NCI-H1694 (cell line): ENCODE measurements at regions not wholly inside any gene's neighbourhood (a gene's known extent, or its start where the extent isn't known, plus 50 kb on each side); places are given as distances from the start of the nearest gene placed in this dataset.

Experiments
- DNase-seq: peaks from one replicate; lab custom pipeline; 2025; lab: John Stamatoyannopoulos, UW

DNA sequence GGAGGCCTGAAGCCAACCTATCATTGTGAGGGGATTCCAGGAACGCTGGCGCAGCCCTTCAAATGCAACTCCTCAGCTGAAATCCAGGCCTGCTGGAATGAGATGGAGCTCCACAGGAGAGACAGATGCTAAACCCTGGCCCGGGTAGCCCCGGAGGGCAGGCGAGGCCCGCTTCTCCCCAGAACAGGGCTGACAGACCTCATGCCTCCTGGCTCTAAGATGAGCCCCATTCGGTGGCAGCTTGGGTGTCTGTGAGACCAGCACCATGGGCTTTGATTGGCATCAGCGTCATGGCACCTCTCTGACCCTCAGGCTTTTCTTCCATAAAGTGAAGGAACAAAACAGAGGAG, 382.2 kb downstream of the BCL11B start:
- DNase-seq = no peak

DNA sequence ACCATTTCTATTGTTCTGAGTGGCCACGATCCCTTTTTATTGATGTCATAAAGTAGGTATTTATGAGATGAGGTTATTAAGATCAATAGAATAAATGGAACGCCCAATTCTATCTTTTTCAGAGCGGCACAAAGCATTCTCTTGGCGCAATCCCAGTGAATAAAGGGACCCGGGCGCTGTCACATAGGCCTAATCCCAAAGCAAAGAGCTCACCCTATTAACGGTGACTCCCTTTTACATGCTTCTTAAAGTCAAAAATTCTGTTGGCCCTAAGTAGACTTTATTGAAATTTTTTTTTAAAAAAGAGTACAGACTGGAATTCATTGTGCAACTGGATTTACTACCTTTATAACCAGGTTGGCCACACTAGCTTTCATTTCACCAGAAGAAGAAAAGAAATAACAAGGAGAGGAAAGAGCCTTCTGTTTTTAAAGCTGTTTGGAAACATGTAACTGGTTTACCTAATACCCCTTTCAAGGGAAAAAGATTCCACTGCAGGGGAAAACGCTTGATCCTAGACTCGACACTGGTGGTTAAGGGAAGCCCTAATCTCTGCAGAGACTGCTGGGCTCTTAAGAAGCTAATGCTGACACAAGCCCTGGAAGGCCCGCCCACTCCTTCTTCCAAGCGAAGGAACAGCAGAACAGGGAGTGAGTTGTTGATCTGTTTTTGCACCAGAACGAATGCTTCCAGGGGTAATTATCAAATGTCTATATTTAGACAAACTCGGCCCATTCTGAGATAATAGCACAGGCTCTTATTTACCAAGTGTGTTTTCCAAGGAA, 381.2 kb downstream of the BCL11B start:
- no peak for DNase-seq

DNA sequence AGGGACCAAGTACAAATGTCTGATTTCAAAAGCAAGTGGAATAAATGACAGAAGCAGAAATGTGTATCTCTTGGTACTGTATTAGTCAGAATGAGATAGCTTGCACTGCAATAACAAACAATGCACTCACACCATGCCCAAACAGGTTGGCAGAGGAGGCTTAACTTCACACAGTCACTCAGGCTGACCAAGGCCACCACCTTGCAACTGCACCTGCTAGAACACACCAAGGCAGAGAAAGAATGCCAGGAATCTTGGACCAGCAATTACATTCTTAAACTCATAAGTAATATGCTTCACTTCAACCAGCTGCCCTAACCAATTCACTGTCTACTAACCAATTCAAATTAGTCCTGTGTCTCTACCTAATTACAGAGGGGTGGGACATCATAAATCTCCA, 378.3 kb downstream of the BCL11B start:
- DNase-seq = no peak

DNA sequence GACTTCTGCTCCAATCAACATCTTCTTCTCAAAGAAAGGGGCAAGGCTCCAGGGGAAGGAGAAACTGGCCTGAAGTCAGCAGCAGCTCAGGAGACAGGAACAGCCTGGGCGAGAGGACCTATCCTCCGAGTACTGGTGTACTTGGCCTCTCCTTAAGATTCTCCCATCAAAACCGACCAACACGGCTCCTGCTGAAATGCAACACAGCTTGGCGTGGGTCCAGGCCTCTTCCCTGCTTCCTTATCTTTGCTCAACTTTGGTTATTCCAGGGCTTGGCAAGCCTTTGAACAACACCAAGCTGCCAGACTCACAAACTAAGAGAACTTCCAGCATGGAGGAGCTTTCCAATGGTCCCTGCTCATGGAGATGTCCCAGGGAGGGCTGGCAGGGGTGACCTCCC, 377.4 kb downstream of the BCL11B start:
- no peak for DNase-seq

DNA sequence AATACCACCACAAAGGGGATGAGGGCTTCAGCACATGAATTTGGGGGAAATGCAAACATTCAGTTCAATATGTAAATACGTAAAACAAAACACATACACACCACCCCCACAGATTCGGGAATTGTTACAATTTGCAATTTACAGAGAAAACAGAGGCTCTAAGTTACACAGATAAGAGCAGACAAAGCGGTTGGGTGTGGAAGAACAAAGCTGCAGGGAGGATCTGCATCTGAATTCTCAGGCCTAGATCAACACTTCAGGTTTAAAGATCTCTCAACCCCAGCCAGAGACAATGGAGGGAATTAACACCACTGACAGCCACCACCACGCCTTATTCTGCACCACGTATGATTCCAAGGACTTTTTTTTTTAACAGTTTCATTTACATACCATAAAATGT, 375.5 kb downstream of the BCL11B start:
- no peak for DNase-seq

DNA sequence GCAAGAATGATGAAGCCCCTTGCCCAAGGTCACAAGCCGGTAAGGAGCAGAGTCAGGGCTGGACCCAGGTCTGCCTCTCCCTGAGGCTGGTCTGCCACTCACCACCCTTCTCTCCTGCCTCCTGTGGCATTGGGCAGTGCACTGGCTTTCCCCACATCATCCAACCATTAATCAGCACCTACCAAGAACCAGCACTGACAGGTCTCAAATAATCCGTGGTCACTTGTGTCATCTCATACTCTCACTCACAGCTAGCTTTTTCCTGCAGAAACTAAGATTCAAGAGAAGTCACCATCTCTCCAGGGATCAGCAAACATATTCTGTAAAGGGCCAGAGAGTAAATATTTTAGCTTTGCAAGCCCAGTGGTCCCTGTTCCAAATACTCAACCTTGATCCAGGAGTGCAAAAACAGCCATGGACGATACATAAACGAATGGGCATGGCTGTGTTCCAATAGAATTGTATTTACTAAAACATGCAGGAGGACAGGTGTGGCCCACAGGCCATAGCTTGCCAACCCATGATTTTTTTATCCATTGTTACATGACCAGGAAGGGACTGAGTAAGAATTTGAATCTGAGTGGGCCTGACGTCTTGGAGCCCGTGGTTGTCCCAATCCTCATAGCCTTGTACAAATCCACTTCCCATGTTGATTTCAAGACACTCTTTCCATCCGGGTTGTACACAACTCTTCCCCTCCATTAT, 374.2 kb downstream of the BCL11B start:
- DNase-seq = no peak

DNA sequence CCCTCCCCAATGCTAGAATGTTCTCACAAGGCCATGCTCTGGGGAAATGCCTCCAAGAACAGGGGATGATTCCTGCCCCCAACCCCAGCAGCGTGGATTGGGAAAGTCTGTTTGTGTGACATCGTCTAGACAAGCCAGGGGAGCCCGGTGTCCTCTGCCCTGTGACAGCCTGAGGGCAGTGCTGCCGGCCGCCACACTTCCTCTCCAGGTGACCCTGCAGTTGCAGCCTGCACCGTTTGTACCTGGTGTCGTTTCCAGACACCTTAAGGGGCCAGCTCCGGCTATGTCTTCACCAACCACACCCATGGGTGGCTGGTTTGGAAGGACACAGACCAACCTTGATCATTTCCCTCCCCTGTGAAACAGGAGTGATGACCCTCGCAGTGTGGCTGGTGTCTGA, 372.6 kb downstream of the BCL11B start:
- DNase-seq = no peak

DNA sequence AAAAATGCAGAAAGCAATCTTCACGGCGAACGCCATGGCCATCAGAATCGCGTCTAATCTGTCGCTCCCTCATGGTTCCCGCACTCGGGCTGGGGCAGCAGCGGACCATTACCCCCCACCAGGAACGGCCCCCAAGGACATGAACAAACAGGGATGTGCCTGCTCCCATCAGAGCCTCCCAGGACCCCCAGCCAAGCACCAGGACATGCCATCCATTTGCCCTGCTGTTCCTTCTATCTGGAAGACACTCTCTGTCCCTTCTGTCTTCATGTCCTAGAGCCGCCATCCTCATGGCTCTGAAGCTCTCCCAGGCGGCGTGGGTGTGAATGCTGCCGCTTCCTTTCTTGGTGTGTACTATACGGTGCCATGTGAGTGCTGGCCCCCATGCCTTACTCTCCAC, 371.8 kb downstream of the BCL11B start:
- DNase-seq = no peak

DNA sequence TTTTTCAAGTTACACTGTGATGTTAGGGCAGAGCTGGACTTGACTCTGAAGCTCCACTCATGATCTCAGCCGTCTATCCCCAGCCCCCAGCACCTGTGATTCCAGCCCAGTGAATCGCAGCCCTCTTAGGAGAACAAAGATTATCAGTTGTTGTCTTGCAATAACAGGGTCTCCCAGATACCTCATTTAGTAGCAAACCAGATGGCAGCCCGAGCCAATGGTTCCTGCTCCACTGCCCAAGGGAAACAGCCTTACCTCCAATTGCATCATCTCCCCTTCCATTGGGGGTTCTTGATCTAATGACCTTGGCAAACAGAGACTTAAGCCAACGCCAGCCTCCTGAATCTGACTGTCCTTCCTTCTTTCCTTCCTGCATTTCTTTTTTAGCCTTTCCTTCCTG, 371.2 kb downstream of the BCL11B start:
- no peak for DNase-seq

DNA sequence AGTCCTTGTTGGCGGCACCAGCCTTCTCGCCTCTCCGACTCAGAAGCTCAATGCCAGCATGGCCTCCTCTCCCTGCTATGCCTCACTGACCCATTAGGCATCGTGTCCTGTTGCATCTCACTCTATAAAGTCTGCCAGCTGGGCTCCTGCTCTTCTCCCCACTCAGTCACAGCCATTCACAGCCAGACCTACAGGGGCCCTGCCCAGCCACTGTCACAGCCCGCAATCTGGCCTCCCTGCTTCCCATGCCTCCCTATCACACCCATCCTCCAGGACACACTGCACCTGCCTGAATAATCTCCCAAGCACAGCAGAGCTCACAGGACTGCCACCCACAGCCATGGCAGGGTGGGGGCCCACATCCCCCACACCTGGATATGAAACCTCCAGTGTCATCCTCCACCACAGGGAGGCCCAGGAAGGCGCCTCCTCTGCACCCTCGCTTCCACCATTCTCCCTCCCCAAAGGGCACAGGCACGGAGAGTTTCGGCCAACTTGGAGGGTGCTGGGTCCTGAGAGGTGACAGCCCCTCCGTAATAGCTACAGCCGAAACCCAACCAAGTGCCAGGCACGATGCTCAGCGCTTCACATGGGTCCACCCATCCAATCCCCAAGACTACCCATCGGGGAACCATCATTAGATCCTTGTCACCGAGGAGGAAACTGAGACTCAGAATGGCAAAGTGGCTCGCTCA, 370.3 kb downstream of the BCL11B start:
- DNase-seq = no peak

DNA sequence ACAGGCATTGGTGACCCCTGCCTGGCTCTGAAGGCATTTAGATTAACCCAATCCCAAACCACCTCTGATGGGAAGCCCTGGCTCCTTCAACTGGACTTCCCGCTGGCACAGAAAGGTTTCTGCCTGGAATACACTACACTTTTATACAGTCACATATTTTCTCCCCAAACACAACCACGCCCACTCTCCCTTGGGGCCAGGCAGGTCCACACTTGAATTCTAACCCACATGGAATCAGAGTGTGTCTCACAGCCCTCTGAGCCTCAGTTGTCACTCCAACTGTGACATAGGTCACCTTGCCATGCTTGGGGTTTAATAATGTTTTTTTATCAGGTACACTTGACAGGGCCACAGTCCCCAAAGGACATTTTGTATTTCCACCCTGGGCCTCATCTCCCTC, 368.6 kb downstream of the BCL11B start:
- DNase-seq = no peak

DNA sequence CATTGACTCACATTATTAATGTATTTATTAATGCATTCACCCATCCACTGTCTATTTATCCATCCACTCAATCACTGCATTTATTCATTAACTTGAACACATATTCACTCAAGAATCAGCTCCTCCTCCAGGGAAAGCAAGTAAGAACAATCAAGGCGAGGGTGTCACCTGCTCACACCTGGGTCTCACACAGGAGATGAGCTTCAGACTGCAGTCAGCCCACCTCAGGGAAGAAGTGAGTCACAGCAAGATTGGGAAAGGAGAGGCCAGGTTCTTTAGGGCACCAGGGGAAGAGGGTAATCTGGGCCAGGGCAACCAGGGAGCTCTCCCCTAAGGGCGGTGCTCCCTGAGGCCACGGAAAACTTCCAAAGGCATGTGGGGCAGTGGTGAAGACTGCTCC, 367.3 kb downstream of the BCL11B start:
- no peak for DNase-seq

DNA sequence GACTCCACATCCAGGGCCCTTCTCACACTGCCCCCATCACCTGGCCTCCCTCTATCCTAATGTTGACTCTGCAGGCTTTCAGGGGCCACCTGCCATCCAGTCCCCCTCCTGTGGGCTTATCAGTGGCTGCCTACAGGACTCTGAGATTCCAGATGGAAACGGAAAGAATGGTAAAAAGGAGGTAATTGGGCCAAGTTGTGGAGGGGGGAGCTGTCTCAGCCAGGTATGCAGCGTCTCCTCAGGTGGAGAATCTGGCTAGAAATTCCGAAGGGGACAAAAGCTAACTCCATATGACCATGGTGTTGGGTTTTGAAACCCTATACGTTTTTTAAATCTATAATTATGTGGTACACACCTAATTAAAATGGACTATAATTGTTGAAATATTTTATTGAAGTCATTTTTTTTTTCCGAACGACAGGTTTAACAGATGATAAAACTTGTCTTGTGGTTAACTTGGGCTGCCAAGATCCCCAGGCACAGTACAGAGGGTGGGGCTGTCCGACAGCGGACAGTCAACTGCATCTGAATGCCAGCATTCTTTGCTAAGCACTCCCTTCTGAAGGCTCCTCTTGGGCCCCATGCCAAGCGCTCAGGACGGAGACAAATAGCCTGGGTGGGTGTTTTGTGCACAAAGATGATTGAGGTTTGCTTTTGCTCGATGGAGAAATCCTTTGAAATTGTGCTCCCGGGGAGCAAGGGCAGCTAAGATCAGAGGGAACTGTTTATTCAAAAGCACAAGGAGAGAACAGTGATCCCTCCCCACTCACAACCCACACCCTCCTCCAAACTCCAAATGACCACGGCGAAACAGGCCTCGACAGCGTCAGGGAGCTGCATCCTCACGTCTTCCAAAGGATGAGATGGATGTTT, 365.6 kb downstream of the BCL11B start:
- DNase-seq = no peak

DNA sequence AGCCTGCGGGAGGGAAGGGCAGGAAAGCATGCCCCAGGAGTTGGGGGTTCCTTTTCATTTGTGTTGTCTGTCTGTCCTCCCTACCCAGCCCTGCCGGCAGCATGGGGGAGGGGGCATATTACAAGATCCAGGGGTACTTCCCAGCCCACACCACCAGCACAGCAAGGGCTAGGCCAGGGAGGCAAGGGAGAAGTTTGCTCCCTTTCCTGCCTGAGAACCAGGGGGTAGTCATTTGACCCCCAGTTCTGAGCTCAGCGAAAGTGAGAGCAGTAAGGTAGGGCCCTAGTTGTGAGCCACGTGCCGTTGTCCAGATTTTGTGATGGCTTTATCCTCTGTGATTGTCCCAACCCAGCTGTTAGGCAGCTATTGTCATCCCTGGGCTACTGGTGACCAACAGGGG, 364.7 kb downstream of the BCL11B start:
- no peak for DNase-seq

DNA sequence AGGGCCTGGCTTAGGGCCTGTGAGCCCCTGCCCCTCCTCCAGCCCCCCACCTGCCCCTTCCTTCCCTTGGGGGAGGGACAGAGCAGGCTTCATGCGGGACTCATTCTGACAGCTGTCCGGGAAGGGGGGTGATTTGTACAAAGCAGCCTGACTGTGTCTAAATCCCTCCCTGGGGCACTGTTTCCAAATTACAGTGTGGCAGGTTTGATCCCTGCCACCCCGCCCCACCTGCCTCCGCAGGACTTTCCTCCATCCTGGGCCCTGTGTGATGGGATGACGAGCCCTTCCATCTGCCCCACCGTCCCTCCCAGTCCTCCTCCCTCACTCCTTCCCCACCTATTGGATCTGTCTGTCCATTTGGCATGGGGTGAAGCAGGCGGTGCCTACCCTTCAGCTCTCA, 363.9 kb downstream of the BCL11B start:
- no peak for DNase-seq

DNA sequence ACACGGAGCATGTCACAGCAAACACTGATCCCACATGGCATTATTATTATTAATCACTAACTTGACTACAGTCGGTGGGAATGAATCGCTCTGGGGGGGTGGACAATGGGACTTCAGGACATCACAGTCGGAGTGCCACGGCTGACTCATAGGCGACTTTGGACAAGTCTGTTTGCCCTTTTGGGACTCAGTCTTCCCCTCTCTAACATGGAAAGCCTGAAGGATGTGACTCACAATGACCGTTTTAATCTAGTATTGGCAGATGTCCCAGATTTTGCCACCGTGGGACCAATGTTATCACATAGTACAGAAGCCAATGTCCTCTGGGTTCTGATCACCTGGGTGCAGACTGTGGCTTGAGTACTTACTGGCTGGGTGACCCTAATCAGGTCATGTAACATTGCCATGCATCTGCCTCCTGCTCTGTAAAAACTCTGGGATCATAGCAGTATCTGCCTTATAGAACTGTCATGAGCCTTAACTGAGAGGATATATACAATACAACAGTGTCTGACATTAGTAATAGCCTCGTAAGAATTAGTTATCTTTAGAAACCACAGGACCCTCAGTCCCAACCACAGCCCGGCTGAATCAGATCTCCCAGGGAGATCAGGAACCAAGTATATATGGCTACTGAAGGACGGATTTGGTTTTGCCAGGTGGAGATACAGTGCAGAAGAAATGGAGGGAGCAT, 362.6 kb downstream of the BCL11B start:
- DNase-seq = no peak

DNA sequence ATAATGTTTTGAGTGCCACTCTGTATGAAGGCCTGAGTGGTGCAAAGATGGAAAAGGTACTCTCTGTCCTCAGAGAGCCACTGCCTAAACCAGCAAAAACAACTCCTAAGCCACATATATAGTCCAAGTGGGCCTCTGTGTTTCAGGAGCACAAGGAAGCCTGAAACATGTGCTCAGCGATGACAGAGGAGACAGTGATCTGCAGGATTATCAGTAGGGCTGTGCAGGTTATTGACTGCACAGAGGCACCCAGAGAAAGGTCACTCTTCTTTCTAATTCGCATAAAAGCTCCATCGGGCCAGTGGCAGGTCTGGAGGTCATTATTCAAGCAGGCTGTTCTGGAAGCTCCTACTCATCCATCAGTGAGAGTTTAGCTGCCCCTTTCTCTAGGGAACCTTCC, 361.9 kb downstream of the BCL11B start:
- no peak for DNase-seq

DNA sequence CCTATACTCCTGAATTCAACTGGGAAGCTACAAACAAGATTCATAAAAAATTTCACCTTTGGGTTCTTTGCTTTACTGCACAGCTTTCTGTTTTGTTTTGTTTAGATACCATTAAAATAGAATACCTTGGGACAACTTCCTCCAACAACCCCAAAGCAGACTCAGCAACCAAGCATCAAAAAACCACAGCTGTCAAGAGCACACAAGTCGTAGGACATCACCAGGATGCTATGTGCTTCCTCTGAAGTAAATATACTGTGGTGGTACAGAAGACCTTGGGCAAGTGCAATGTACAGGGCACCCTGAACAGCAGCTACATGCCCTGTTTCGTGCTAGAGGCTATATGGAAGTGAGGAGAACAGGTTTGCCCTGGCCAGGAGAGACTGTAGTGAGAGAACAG, 359.3 kb downstream of the BCL11B start:
- DNase-seq = no peak

DNA sequence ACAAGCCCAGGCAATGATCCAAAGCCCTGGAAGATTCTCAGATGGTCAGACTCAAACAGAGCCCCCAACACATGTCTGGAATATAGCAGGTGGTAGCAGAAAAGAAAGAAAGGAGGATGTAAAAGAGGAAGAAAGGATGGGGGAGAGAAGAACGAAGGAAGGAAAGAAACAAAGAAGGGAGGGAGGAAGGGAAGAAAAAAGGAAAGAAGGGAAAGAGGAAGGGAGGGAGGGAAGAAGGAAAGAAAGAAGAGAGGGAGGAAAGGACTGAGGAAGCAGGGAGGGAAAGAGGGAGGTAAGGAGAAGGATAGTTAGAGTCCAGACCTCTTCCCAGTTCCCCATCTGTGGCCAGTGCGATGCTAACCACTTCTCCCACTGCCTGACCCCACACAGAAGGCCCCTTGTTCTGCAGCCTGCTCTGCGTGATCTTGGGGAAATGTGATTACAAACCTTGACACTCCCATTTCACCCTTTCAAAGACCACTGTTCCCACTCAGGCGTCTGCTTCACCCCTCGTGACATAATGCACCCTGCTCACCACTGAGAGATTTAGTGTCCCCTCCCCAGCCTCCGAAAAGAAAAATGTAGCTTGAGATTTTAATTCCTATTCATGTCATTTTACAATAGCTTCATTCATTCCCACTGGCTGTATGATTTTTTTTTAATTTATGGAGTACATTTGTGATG, 357.9 kb downstream of the BCL11B start:
- DNase-seq = no peak

DNA sequence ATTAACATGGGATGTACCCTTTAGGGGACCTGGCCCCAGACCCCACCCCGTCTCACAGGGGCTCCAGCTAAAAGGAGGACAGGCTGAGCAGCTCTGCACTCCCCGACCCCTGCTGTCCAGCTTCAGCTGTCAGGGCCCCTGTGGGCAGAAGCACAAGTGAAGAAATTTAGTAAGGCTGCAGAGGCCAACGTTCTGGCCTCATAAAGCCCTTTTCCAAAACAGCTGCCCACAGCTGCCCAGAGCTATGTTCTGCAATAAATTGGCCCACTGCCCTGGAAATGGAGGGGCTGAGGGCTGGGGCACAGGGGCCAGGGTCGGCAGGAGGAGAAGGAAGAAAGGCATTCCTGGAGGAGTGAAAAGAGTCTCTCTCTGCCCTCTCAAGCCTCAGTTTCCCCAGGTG, 357.1 kb downstream of the BCL11B start:
- no peak for DNase-seq

DNA sequence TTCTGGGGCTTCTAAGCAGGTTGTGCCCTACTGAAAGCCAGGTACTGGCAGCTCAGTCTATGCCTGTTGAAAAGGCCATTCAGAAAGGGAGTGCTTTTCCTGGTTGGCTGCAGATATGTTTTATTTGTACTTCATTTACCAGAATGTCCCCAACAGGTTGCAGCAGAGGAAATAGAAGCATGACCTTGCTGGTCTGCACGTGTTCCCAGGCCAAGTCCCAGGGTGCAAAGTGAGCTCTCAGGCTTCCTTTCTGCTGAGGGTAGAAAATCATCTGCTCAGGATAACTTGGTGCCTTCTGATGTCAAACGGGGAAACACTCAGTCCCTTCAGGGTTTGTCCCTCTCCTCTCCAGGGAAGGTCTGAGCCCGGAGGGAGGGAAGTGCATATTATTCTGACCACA, 356.4 kb downstream of the BCL11B start:
- no peak for DNase-seq
